Right cardiac atrium (tissue), 5 donors: ENCODE measurements at regions not wholly inside any gene's neighbourhood (a gene's known extent, or its start where the extent isn't known, plus 50 kb on each side); places are given as distances from the start of the nearest gene placed in this dataset.
"Not testable (repeated sequence)": the region's sequence is repeated elsewhere in the genome, so short reads cannot be mapped to it uniquely, and the experiment has no call there.

ENCODE experiments used
- ATAC-seq, 2 donors: fragments of 200-7000 bp; cut with Tn5 transposase; one replicate each; pipeline versions ENCODE4 v1.8.0 to v1.9.1; 2020; ENCODE audit warnings: moderate library complexity in 2 of 2, mild to moderate bottlenecking in 1 of 2
- DNase-seq, 3 donors: peaks; one replicate each; pipeline ENCODE4 v3.0.0-alpha.2; 2020
- H3K27ac ChIP-seq: one replicate; pipeline ENCODE4 v1.5.1; 2013; ENCODE audit warnings: mild to moderate bottlenecking, low read length, control low read depth, moderate library complexity
- H3K27me3 ChIP-seq: one replicate; pipeline ENCODE4 v1.6.1; 2013; ENCODE audit not compliant: control insufficient read depth, insufficient read depth
- H3K4me1 ChIP-seq: one replicate; pipeline ENCODE4 v1.6.1; 2013; ENCODE audit warnings: low read length; ENCODE audit not compliant: control insufficient read depth, insufficient read depth
- H3K4me3 ChIP-seq: one replicate; pipeline ENCODE4 v1.5.1; 2013; ENCODE audit warnings: low read length, control low read depth
- H3K9me3 ChIP-seq: one replicate; pipeline ENCODE4 v1.6.1; 2013; ENCODE audit warnings: low read length; ENCODE audit not compliant: control insufficient read depth
- WGBS: extraction: QIAGEN DNeasy Blood & Tissue Kit; methylation state at CpG from one replicate; pipeline ENCODE4 v1.1.7; 2013; 5-methylcytosine and 5-hydroxymethylcytosine counted together
- intact Hi-C, 4 donors: fragments of 100-400 bp; cut with DNase I; formaldehyde crosslinking; loops; one replicate each; pipeline versions ENCODE4 v1.11.0 to v1.14.0; 2022 to 2023
- donor health status: healthy with polysubstance abuse.
- donor health status: DM: no; HTN: yes; CAD: no.
- donor health status: DM: no; HTN: no; CAD: no.
- donor health status: DM: no; HTN: yes; CAD: no; lungs with severe emphysema.
- donor health status: DM: yes; HTN: yes; CAD: no.

DNA sequence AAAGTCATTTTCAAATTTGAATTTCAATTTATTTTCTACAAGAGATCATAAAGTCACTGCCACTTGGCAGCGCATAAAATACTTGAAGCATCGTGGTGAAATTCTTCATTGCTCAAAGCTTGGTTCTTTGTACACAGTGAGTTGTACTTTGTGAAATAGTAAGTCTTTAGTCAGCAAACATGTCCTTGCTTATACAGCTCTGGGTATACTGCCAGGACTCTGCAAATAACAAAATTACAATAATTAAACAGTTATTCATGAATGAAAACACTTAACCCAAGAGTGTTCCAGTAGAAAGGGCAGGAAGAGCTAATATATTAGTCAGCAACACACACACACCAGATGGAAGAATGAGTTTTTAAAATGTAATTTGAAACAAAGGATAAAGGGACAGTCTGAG is 1300.9 kb upstream of the DIAPH2 start:
- DNase-seq (no peak), ATAC-seq (no peak)
- no peaks in the 10 kb centered on the region for H3K27me3 ChIP-seq
- 72% methylated on average over 2 of the region's 2 CpGs for WGBS
- H3K4me3 ChIP-seq: no peak overlapping the region
- intact Hi-C loops: no loop called here
- no peaks in the 10 kb centered on the region for H3K9me3 ChIP-seq
- no peak overlapping the region for H3K27ac ChIP-seq
- no peaks in the 10 kb centered on the region for H3K4me1 ChIP-seq

GRCh38 chrX:95427389-95427788 is 1257.3 kb upstream of the DIAPH2 start:
- intact Hi-C loops: no loop called here
- no peak for ATAC-seq
- peak in 1 of 3 donors; percentile 13 for DNase-seq

DNA sequence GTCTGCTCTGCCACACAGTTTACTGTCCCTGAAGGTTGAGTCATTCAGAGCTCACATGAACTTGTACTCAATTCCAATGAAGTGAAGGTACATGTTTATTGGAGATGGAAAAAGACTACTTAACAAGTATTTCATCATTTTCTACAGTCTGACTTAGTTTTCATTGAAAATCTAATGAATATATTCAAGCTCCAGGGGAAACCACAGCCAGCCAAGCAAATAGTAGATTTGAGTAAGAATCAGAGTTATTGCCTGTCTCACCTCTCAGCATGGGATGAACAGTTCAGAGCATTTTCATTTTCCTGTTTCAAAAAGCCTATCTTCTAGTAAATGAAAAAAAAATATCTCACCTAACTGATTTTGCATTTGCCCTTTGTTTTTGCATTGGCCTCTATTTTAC is 1249.4 kb upstream of the DIAPH2 start:
- intact Hi-C loops: no loop called here
- DNase-seq: no peak
- Histone ChIP-seq H3K9me3 (no peaks in the 10 kb centered on the region), H3K4me3 (no peak overlapping the region), H3K27me3 (no peaks in the 10 kb centered on the region), H3K4me1 (no peaks in the 10 kb centered on the region), H3K27ac (no peak overlapping the region)
- ATAC-seq: no peak

More at GRCh38 chrX:95427389-95427788, 1257.3 kb upstream of the DIAPH2 start:
- Histone ChIP-seq H3K27ac (no peak overlapping the region), H3K4me3 (no peak overlapping the region), H3K9me3 (no peaks in the 10 kb centered on the region), H3K27me3 (no peaks in the 10 kb centered on the region), H3K4me1 (no peaks in the 10 kb centered on the region)
- WGBS: 79% methylated on average over 2 of the region's 2 CpGs

DNA sequence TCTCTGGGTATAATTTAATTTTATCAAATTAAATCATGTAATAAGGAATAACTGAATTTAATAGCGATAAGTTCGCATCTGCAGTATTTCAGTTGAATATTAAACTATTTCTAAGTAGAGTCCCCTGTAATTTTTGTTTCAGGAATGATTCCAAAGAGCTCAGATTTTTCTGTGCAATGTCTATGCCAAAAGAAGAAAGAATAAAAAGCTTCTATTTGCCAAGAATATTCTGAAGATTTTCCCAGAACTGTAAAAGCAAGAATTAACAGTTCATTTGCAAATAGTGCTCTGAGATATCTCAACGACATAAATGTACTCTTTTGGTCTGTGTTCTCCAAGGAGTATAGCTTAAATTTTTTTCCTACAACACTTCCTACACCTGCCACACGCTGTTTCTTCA is 1242.8 kb upstream of the DIAPH2 start:
- Histone ChIP-seq H3K27me3 (no peaks in the 10 kb centered on the region), H3K27ac (no peak overlapping the region), H3K4me1 (no peaks in the 10 kb centered on the region), H3K4me3 (no peak overlapping the region), H3K9me3 (no peaks in the 10 kb centered on the region)
- DNase-seq (no peak), ATAC-seq (no peak)
- intact Hi-C loops: no loop called here
- WGBS: 32% methylated on average over 4 of the region's 4 CpGs

DNA sequence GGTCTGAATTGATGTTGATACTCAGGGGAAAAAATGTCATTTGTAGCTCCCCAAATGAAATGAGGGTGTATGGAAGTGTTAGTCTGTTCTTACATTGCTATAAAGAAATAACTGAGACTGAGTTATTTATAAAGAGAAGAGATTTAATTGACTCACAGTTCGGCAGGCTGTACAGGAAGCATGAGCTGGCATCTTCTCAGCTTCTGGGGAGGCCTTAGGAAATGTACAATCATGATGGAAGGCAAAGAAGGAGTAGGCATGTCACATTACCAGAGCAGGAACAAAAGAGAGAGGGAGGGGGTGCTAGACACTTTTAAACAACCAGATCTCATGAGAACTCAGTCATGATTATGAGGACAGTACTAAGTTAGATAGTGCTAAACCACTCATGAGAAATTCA is 1199.9 kb upstream of the DIAPH2 start:
- Histone ChIP-seq H3K4me3 (no peak overlapping the region), H3K27me3 (no peaks in the 10 kb centered on the region), H3K9me3 (no peaks in the 10 kb centered on the region), H3K27ac (no peak overlapping the region), H3K4me1 (no peaks in the 10 kb centered on the region)
- no peak for ATAC-seq
- intact Hi-C loops: no loop called here
- DNase-seq: no peak
- WGBS: 70% methylated on average over 1 of the region's 1 CpG

GRCh38 chrX:95505721-95506120 is 1178.9 kb upstream of the DIAPH2 start:
- Histone ChIP-seq H3K9me3 (no peaks in the 10 kb centered on the region), H3K4me3 (no peak overlapping the region), H3K27me3 (no peaks in the 10 kb centered on the region), H3K27ac (no peak overlapping the region), H3K4me1 (no peaks in the 10 kb centered on the region)
- ATAC-seq (no peak), DNase-seq (no peak)
- intact Hi-C loops: no loop called here

DNA sequence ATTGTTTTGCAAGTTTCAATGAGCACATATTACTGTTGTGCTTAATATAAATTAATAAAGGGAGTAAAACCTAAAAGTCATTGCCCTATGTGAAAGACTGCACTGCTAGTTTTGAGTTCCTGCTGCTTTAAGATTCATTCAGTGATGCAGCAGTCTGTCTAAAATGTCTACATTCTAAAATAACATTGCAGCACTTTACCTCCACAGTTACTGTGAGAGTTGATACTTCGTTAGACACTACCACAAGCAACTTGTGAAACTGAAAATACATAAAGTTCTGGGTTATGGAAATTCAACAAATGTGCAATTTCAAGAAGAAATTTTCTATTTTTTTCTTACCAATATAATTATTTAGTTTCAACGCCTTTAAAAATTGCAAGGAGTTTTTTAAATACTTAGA is 1175.2 kb upstream of the DIAPH2 start:
- intact Hi-C loops: no loop called here
- ATAC-seq: no peak
- Histone ChIP-seq H3K4me1 (no peaks in the 10 kb centered on the region), H3K9me3 (no peaks in the 10 kb centered on the region), H3K27me3 (no peaks in the 10 kb centered on the region), H3K4me3 (no peak overlapping the region), H3K27ac (no peak overlapping the region)
- DNase-seq: no peak
- 84% methylated on average over 2 of the region's 2 CpGs for WGBS

- H3K4me3 ChIP-seq, H3K27ac ChIP-seq, H3K27me3 ChIP-seq, ATAC-seq, intact Hi-C loops, H3K9me3 ChIP-seq, DNase-seq, H3K4me1 ChIP-seq: not testable (repeated sequence)
- WGBS: 90% methylated on average over 5 of the region's 5 CpGs
These were observed 1160.6 kb upstream of the DIAPH2 start for GRCh38 chrX:95524018-95524417.

GRCh38 chrX:95536111-95536510 is 1148.5 kb upstream of the DIAPH2 start:
- no peak for ATAC-seq

GRCh38 chrX:95536661-95537060 is 1148.0 kb upstream of the DIAPH2 start:
- no peak overlapping the region for H3K4me3 ChIP-seq
- intact Hi-C loops: no loop called here
- H3K9me3 ChIP-seq: no peaks in the 10 kb centered on the region
- H3K27me3 ChIP-seq: no peaks in the 10 kb centered on the region
- ATAC-seq (no peak), DNase-seq (no peak)
- no peaks in the 10 kb centered on the region for H3K4me1 ChIP-seq
- H3K27ac ChIP-seq: no peak overlapping the region

More at GRCh38 chrX:95536111-95536510, 1148.5 kb upstream of the DIAPH2 start:
- DNase-seq: no peak
- intact Hi-C loops: no loop called here
- Histone ChIP-seq H3K4me3 (no peak overlapping the region), H3K4me1 (no peaks in the 10 kb centered on the region), H3K9me3 (no peaks in the 10 kb centered on the region), H3K27ac (no peak overlapping the region), H3K27me3 (no peaks in the 10 kb centered on the region)
- WGBS: 85% methylated on average over 1 of the region's 1 CpG

- Histone ChIP-seq H3K27me3 (no peaks in the 10 kb centered on the region), H3K27ac (no peak overlapping the region), H3K4me3 (no peak overlapping the region), H3K4me1 (no peaks in the 10 kb centered on the region), H3K9me3 (no peaks in the 10 kb centered on the region)
- DNase-seq (no peak), ATAC-seq (no peak)
- intact Hi-C loops: no loop called here
- WGBS: 6% methylated on average over 3 of the region's 3 CpGs
These were observed 1145.6 kb upstream of the DIAPH2 start for GRCh38 chrX:95539041-95539440.

DNA sequence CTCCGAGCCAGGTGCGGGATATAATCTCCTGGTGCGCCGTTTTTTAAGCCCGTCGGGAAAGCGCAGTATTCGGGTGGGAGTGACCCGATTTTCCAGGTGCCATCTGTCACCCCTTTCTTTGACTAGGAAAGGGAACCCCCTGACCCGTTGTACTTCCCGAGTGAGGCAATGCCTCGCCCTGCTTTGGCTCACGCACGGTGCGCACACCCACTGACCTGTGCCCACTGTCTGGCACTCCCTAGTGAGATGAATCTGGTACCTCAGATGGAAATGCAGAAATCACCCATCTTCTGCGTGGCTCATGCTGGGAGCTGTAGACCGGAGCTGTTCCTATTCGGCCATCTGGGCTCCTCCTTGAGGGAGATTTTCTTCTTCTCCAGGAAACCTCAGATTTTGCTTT is 1135.1 kb upstream of the DIAPH2 start:
- H3K4me1 ChIP-seq, H3K9me3 ChIP-seq, intact Hi-C loops, H3K4me3 ChIP-seq, DNase-seq, H3K27ac ChIP-seq, H3K27me3 ChIP-seq, ATAC-seq: not testable (repeated sequence)
- 87% methylated on average over 14 of the region's 18 CpGs for WGBS
